H9 (cell line): ENCODE measurements at regions not wholly inside any gene's neighbourhood (a gene's known extent, or its start where the extent isn't known, plus 50 kb on each side); places are given as distances from the start of the nearest gene placed in this dataset.

Experiments used
- DNase-seq: peaks from one replicate; pipeline ENCODE4 v3.0.0-alpha.2; 2017
- H2AFZ ChIP-seq: one replicate; pipeline ENCODE4 v1.6.1; 2013; ENCODE audit warnings: mild to moderate bottlenecking, low read length, control low read depth, moderate library complexity
- H2AK5ac ChIP-seq: 2 replicates; pipeline ENCODE4 v1.6.1; 2013; ENCODE audit warnings: low read length, control low read depth, mixed read lengths; ENCODE audit not compliant: insufficient read length
- H2BK120ac ChIP-seq: one replicate; pipeline ENCODE4 v1.6.1; 2013; ENCODE audit warnings: low read depth, mild to moderate bottlenecking, low read length, control low read depth, inconsistent platforms; ENCODE audit not compliant: poor library complexity, severe bottlenecking
- H2BK12ac ChIP-seq: 2 replicates; pipeline ENCODE4 v1.6.1; 2013; ENCODE audit warnings: low read length, control low read depth, mixed read lengths, low read depth; ENCODE audit not compliant: insufficient read length
- H2BK15ac ChIP-seq: 2 replicates; pipeline ENCODE4 v1.6.1; 2013; ENCODE audit warnings: low read depth, low read length, control low read depth
- H2BK20ac ChIP-seq: one replicate; pipeline ENCODE4 v1.6.1; 2013; ENCODE audit warnings: low read depth, mild to moderate bottlenecking, low read length, control low read depth, inconsistent platforms; ENCODE audit not compliant: poor library complexity, severe bottlenecking
- H2BK5ac ChIP-seq: 2 replicates; pipeline ENCODE4 v1.6.1; 2013; ENCODE audit warnings: low read length, control low read depth, mixed read lengths; ENCODE audit not compliant: insufficient read length
- H3K14ac ChIP-seq: 2 replicates; pipeline ENCODE4 v1.6.1; 2013; ENCODE audit warnings: low read length, control low read depth; ENCODE audit not compliant: insufficient read depth
- H3K18ac ChIP-seq: 2 replicates; pipeline ENCODE4 v1.6.1; 2013; ENCODE audit warnings: low read depth, mild to moderate bottlenecking, mixed read lengths, low read length, control low read depth; ENCODE audit not compliant: insufficient read length
- H3K23ac ChIP-seq: 2 replicates; pipeline ENCODE4 v1.6.1; 2013; ENCODE audit warnings: low read length, control low read depth, mixed read lengths, low read depth; ENCODE audit not compliant: insufficient read length
- H3K23me2 ChIP-seq: 2 replicates; pipeline ENCODE4 v1.6.1; 2013; ENCODE audit warnings: low read depth, mild to moderate bottlenecking, mixed read lengths, low read length, control low read depth; ENCODE audit not compliant: insufficient read length, poor library complexity, severe bottlenecking
- H3K27ac ChIP-seq: 2 replicates; pipeline ENCODE4 v1.5.1; 2013; ENCODE audit warnings: low read length, control low read depth, mixed read lengths, low read depth; ENCODE audit not compliant: insufficient read length
- H3K27me3 ChIP-seq: 2 replicates; pipeline ENCODE4 v1.6.1; 2013; ENCODE audit warnings: low read length, control low read depth, inconsistent platforms; ENCODE audit not compliant: insufficient read depth
- H3K4ac ChIP-seq: 2 replicates; pipeline ENCODE4 v1.6.1; 2013; ENCODE audit warnings: low read depth, mild to moderate bottlenecking, control low read depth, inconsistent platforms, low read length, moderate library complexity
- H3K4me1 ChIP-seq: 2 replicates; pipeline ENCODE4 v1.6.1; 2013; ENCODE audit warnings: low read length, control low read depth, inconsistent platforms; ENCODE audit not compliant: insufficient read depth
- H3K4me2 ChIP-seq: 2 replicates; pipeline ENCODE4 v1.6.1; 2013; ENCODE audit warnings: low read length, control low read depth, mixed read lengths; ENCODE audit not compliant: insufficient read length, insufficient read depth
- H3K56ac ChIP-seq: 2 replicates; pipeline ENCODE4 v1.6.1; 2013; ENCODE audit warnings: low read depth, mild to moderate bottlenecking, mixed read lengths, low read length, control low read depth; ENCODE audit not compliant: insufficient read length
- H3K79me1 ChIP-seq: 2 replicates; pipeline ENCODE4 v1.6.1; 2013; ENCODE audit warnings: low read depth, mild to moderate bottlenecking, moderate library complexity, low read length, control low read depth, inconsistent platforms; ENCODE audit not compliant: insufficient read depth, poor library complexity, severe bottlenecking
- H3K79me2 ChIP-seq: 2 replicates; pipeline ENCODE4 v1.6.1; 2013; ENCODE audit warnings: low read length, control low read depth, inconsistent platforms; ENCODE audit not compliant: insufficient read depth
- H3K9ac ChIP-seq: 2 replicates; pipeline ENCODE4 v1.6.1; 2013; ENCODE audit warnings: low read length, control low read depth, mixed read lengths; ENCODE audit not compliant: insufficient read length; ENCODE audit errors: extremely low read depth
- H3K9me3 ChIP-seq: one replicate; pipeline ENCODE4 v1.6.1; 2013; ENCODE audit warnings: low read depth, low read length, inconsistent platforms; ENCODE audit not compliant: control insufficient read depth
- H3T11ph ChIP-seq: one replicate; pipeline ENCODE4 v1.6.1; 2013; ENCODE audit warnings: mild to moderate bottlenecking, low read length, control low read depth, inconsistent platforms
- H4K20me1 ChIP-seq: one replicate; pipeline ENCODE4 v1.6.1; 2013; ENCODE audit not compliant: control insufficient read depth, insufficient read length, insufficient read depth
- H4K5ac ChIP-seq: 2 replicates; pipeline ENCODE4 v1.6.1; 2013; ENCODE audit warnings: low read depth, mild to moderate bottlenecking, mixed read lengths, low read length, control low read depth; ENCODE audit not compliant: insufficient read length
- H4K8ac ChIP-seq: replicated peaks from 2 replicates; pipeline ENCODE4 v1.6.1; 2013; ENCODE audit warnings: low read length, control low read depth, mixed read lengths, low read depth; ENCODE audit not compliant: insufficient read length
- H4K91ac ChIP-seq: 2 replicates; pipeline ENCODE4 v1.6.1; 2013; ENCODE audit warnings: low read depth, mild to moderate bottlenecking, moderate library complexity, mixed read lengths, low read length, control low read depth; ENCODE audit not compliant: insufficient read length
- H3K27ac Mint-ChIP-seq, 3 experiments: 2 replicates in 2 of 3; 3 replicates in 1 of 3; pipeline ENCODE4 v1.8.0; 2020 to 2021; ENCODE audit warnings: mixed read lengths in 3 of 3, mild to moderate bottlenecking in 1 of 3, moderate library complexity in 1 of 3
- H3K27me3 Mint-ChIP-seq: 2 replicates; pipeline ENCODE4 v1.8.0; 2021; ENCODE audit warnings: low read depth, mild to moderate bottlenecking, moderate library complexity, mixed read lengths
- H3K36me3 Mint-ChIP-seq, 3 experiments: 2 replicates in 2 of 3; 3 replicates in 1 of 3; pipeline ENCODE4 v1.8.0; 2020 to 2021; ENCODE audit warnings: low read depth in 3 of 3, mixed read lengths in 3 of 3; ENCODE audit not compliant: insufficient read depth in 1 of 3
- H3K4me1 Mint-ChIP-seq, 2 experiments: 2 replicates each; pipeline ENCODE4 v1.8.0; 2020; ENCODE audit warnings: mixed read lengths in 2 of 2
- H3K4me3 Mint-ChIP-seq, 2 experiments: 2 replicates in 1 of 2; 3 replicates in 1 of 2; pipeline ENCODE4 v1.8.0; 2020 to 2021; ENCODE audit warnings: mild to moderate bottlenecking in 2 of 2, mixed read lengths in 2 of 2, moderate library complexity in 1 of 2
- H3K9me3 Mint-ChIP-seq, 2 experiments: 2 replicates in 1 of 2; 3 replicates in 1 of 2; pipeline ENCODE4 v1.8.0; 2020; ENCODE audit warnings: mild to moderate bottlenecking in 2 of 2, mixed read lengths in 2 of 2, moderate library complexity in 1 of 2
- WGBS: extraction: QIAGEN DNeasy Blood & Tissue Kit; methylation state at CpG from one replicate; pipeline ENCODE4 v1.1.7; 2013; ENCODE audit warnings: missing lambda C conversion rate, low lambda C conversion rate, mixed read lengths; ENCODE audit not compliant: insufficient read length; ENCODE audit errors: extremely low coverage; 5-methylcytosine and 5-hydroxymethylcytosine counted together
- TF ChIP-seq, protein P1 (sequence below): fragments of 200-600 bp; sonication (generic); conservative IDR thresholded peaks from 3 replicates; pipeline ENCODE4 v1.8.0; 2021; ENCODE audit warnings: antibody characterized with exemption, mild to moderate bottlenecking

GRCh38 chr17:71681427-71682173 lies 439.2 kb upstream of the SOX9 start:
- H3T11ph ChIP-seq = no peak overlapping the region
- no peaks in the 10 kb centered on the region for H3K79me1 ChIP-seq
- H3K14ac ChIP-seq = no peak overlapping the region
- no peak overlapping the region for H3K56ac ChIP-seq
- H4K91ac ChIP-seq = no peak overlapping the region
- Mint-ChIP-seq H3K27me3 (no peaks in the 10 kb centered on the region), H3K27ac (no peak overlapping the region), H3K36me3 (no peaks in the 10 kb centered on the region), H3K4me1 (no peaks in the 10 kb centered on the region), H3K4me3 (no peak overlapping the region), H3K9me3 (no peaks in the 10 kb centered on the region)
- DNase-seq = no peak
- WGBS = no CpG with 5 or more reads among the region's 4 CpGs
- H2BK5ac ChIP-seq = no peak overlapping the region
- no peak overlapping the region for H3K4ac ChIP-seq
- H3K27me3 ChIP-seq = no peaks in the 10 kb centered on the region
- H4K20me1 ChIP-seq = no peaks in the 10 kb centered on the region
- no peaks in the 10 kb centered on the region for H3K23me2 ChIP-seq
- no peak overlapping the region for H2AFZ ChIP-seq
- no peak overlapping the region for H3K4me2 ChIP-seq
- no peak overlapping the region for H3K27ac ChIP-seq
- H2BK20ac ChIP-seq = no peak overlapping the region
- no peaks in the 10 kb centered on the region for H3K9me3 ChIP-seq
- no peak overlapping the region for H2AK5ac ChIP-seq
- H3K23ac ChIP-seq = no peak overlapping the region
- H3K4me1 ChIP-seq = no peaks in the 10 kb centered on the region
- H4K5ac ChIP-seq = no peak overlapping the region
- no peak overlapping the region for H2BK15ac ChIP-seq
- H4K8ac ChIP-seq = no peak overlapping the region
- TF ChIP-seq, protein P1, sequence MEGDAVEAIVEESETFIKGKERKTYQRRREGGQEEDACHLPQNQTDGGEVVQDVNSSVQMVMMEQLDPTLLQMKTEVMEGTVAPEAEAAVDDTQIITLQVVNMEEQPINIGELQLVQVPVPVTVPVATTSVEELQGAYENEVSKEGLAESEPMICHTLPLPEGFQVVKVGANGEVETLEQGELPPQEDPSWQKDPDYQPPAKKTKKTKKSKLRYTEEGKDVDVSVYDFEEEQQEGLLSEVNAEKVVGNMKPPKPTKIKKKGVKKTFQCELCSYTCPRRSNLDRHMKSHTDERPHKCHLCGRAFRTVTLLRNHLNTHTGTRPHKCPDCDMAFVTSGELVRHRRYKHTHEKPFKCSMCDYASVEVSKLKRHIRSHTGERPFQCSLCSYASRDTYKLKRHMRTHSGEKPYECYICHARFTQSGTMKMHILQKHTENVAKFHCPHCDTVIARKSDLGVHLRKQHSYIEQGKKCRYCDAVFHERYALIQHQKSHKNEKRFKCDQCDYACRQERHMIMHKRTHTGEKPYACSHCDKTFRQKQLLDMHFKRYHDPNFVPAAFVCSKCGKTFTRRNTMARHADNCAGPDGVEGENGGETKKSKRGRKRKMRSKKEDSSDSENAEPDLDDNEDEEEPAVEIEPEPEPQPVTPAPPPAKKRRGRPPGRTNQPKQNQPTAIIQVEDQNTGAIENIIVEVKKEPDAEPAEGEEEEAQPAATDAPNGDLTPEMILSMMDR = no peak
- H3K9ac ChIP-seq = no peak overlapping the region
- no peak overlapping the region for H2BK12ac ChIP-seq
- no peak overlapping the region for H2BK120ac ChIP-seq
- no peak overlapping the region for H3K18ac ChIP-seq
- H3K79me2 ChIP-seq = no peaks in the 10 kb centered on the region
